GM19023 (cell line): ENCODE measurements at regions not wholly inside any gene's neighbourhood (a gene's known extent, or its start where the extent isn't known, plus 50 kb on each side); places are given as distances from the start of the nearest gene placed in this dataset.

Source experiments
- ATAC-seq: cut with Tn5 transposase; IDR thresholded peaks from one replicate; pipeline ENCODE4 v1.9.1; 2021; ENCODE audit warnings: mild to moderate bottlenecking, moderate library complexity; ENCODE audit not compliant: unreplicated experiment

GRCh38 chr14:76974365-76974764 lies 54.1 kb downstream of the IRF2BPL start:
- ATAC-seq = no peak

- ATAC-seq = no peak
Measured at GRCh38 chr14:76971549-76971948, 57.0 kb downstream of the IRF2BPL start.

DNA sequence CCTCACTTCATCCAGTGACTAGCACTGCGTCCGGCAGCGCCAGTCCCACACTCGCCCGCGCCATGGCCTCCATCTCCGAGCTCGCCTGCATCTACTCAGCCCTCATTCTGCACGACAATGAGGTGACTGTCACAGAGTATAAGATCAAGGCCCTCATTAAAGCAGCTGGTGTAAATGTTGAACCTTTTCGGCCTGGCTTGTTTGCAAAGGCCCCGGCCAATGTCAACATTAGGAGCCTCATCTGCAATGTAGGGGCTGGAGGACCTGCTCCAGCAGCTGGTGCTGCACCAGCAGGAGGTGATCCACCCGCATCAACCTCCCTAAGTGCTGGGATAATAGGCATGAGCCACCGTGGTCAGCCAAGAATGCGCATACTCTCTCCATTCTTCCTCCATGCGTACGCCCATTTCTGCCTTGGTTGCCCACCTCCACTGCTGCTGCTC lies 59.9 kb downstream of the IRF2BPL start:
- no peak for ATAC-seq

DNA sequence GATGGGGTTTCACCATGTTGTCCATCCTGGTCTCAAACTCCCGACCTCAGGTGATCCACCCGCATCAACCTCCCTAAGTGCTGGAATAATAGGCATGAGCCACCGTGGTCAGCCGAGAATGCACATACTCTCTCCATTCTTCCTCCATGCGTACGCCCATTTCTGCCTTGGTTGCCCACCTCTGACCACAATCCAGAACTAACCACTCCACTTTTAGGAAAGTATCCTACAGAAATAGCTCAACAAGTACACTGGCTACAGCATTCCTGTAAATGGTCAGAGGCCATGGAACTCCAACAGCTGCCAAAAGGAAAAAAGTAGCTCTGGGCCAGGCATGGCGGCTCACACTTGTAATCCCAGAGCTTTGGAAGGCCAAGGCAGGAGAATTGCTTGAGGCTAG lies 60.7 kb downstream of the IRF2BPL start:
- ATAC-seq = no peak

DNA sequence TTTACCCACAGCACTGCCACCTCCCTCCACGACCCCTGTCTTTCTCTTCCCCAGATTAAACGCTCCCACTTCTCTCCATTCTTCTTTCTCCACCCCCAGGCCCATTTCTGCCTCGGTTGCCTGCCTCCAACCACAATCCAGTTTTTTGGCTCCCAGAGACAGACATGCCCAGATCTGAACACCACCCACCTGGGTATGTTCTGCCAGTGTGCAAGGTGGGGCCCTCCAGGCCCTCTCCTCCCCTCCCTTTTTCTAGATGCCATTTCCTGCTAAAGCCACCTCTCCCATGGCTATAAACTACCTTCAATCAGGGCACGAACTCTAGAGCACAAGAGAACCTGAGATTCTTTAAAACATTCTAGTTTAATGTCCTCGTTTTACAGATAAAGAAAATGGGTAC lies 63.3 kb downstream of the IRF2BPL start:
- no peak for ATAC-seq

DNA sequence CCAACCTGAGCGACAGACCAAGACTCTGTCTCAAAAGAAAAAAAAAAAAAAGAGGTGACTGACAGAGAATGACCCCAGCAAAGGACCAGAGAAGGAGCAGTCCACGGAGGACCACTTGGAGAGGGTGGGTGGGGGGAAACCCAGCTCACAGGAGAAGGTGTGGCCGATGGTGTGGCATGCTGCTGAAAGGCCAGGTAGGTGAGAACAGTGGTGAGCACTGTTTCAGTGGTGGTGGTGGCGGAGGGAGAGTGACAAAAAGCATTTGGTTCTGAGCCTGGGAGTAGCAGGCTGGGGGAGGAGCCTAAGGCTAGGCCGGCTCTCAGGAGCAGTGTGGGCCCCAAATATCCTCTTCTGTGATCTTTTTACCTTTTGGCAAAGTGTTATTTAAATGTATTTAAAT lies 63.8 kb downstream of the IRF2BPL start:
- no peak for ATAC-seq

- no peak for ATAC-seq
Measured at GRCh38 chr14:76963372-76963771, 65.1 kb downstream of the IRF2BPL start.

GRCh38 chr14:76962303-76962660 lies 66.2 kb downstream of the IRF2BPL start:
- no peak for ATAC-seq

- ATAC-seq = peak; percentile 78
Measured at GRCh38 chr14:76961631-76962302, 66.7 kb downstream of the IRF2BPL start.

- ATAC-seq = no peak
Measured at GRCh38 chr14:76958980-76959710, 69.4 kb downstream of the IRF2BPL start.

- ATAC-seq = no peak
Measured at GRCh38 chr14:76958020-76958979, 70.2 kb downstream of the IRF2BPL start.

- ATAC-seq = no peak
Measured at GRCh38 chr14:76957224-76957891, 71.2 kb downstream of the IRF2BPL start.

- peak; percentile 31 for ATAC-seq
Measured at GRCh38 chr14:76956316-76957090, 72.0 kb downstream of the IRF2BPL start.

DNA sequence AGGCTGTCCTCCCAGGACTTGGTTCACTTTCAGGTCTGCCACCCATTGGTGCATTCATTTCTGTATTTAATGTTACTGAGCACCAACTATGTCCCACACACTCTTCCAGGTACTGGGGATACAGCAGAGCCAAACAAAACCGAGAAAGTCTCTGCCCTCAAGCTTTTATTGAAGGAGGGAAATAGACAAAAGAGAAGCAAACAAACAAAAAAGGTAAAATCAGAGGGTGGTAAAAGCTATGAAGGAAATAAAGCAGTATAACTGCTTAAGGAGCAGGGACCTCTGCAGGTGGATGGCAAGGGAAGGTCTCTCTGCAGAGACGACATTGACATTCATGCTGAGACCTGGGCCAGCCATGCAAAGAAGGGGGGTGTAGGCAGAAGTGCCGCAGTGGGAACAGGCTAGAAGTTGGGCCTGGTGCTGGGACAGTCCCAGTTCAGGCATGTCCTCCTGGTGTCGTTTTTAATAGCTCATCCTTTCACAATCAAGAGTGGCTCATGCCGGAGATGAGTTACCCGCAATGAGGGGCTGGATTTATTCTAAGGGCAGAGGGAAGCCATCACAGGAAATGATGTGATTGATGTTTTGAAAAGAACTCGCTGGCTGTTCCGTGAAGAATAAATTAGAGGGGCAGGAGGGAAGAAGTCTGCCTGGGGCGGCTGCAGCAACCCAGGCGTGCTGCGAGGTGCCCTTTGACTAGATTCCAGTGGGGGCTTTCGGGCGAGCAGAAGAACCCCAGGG lies 72.8 kb downstream of the IRF2BPL start:
- peak; percentile 33 for ATAC-seq

- no peak for ATAC-seq
Measured at GRCh38 chr14:76954394-76955190, 73.9 kb downstream of the IRF2BPL start.

- no peak for ATAC-seq
Measured at GRCh38 chr14:76953311-76953945, 75.1 kb downstream of the IRF2BPL start.

DNA sequence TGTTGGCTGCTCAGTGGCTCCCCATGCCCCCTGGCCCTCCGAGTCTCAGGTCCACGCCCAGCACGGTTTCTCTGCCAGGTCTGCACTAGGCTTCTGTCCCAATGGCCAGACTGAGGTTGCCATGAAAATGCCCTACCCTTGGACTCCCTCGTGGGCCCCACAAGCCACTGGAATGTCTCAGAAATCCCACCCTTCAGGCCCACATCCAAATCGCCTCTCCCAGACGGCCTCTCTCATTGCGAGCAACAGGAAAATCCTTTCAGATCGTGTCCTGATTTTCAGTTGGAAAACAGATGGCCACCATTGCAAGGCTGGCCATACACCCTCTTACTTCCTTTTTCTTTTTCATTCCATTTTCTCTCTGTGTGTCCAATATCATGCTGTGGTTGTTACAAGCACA lies 77.3 kb downstream of the IRF2BPL start:
- ATAC-seq = no peak
